Prostate gland (tissue), 2 donors: ENCODE measurements at regions not wholly inside any gene's neighbourhood (a gene's known extent, or its start where the extent isn't known, plus 50 kb on each side); places are given as distances from the start of the nearest gene placed in this dataset.

Experiments
- DNase-seq: peaks from one replicate; pipeline ENCODE4 v3.0.0-alpha.2; 2019; ENCODE audit warnings: low spot score
- H3K27ac ChIP-seq, 2 donors: fragments of 200-600 bp; sonication (generic); 2 replicates each; pipeline ENCODE4 v1.5.1; 2017 to 2019
- H3K27me3 ChIP-seq: fragments of 200-600 bp; sonication (generic); replicated peaks from 2 replicates; pipeline ENCODE4 v1.5.1; 2019; ENCODE audit not compliant: insufficient read depth
- H3K36me3 ChIP-seq, 2 donors: fragments of 200-600 bp; sonication (generic); 1 replicate in 1 of 2; 2 replicates in 1 of 2; pipeline versions ENCODE4 v1.5.1 to v1.8.1; 2017 to 2019
- H3K4me1 ChIP-seq: fragments of 200-600 bp; sonication (generic); replicated peaks from 2 replicates; pipeline ENCODE4 v1.5.1; 2019
- H3K4me3 ChIP-seq, 2 donors: fragments of 200-600 bp; sonication (generic); 2 replicates each; pipeline ENCODE4 v1.5.1; 2017 to 2019
- H3K9me3 ChIP-seq: fragments of 200-600 bp; sonication (generic); 2 replicates; pipeline ENCODE4 v1.5.1; 2017
- POLR2A ChIP-seq: fragments of 450-650 bp; IDR thresholded peaks from one replicate; pipeline ENCODE4 v1.6.1; 2016; ENCODE audit warnings: antibody characterized with exemption, mild to moderate bottlenecking
- POLR2AphosphoS5 ChIP-seq: sonication (generic); formaldehyde crosslinking; IDR thresholded peaks from one replicate; pipeline ENCODE4 v1.6.1; 2017; ENCODE audit warnings: antibody characterized with exemption
- WGBS: methylation state at CpG from one replicate; pipeline ENCODE4 v1.1.5; 2018; 5-methylcytosine and 5-hydroxymethylcytosine counted together
- intact Hi-C: fragments of 100-400 bp; cut with DNase I; formaldehyde crosslinking; loops from one replicate; pipeline ENCODE4 v1.14.2; 2022
- TF ChIP-seq, protein P1 (sequence below), 4 experiments: fragments of 200-600 bp in 2 of 4; fragments of 450-650 bp in 2 of 4; sonication (generic) in 2 of 4; IDR thresholded peaks; 1 replicate in 3 of 4; 2 replicates in 1 of 4; pipeline ENCODE4 v1.5.1; 2016 to 2019; ENCODE audit warnings: antibody characterized with exemption in 4 of 4, mild to moderate bottlenecking in 2 of 4, moderate library complexity in 2 of 4

DNA sequence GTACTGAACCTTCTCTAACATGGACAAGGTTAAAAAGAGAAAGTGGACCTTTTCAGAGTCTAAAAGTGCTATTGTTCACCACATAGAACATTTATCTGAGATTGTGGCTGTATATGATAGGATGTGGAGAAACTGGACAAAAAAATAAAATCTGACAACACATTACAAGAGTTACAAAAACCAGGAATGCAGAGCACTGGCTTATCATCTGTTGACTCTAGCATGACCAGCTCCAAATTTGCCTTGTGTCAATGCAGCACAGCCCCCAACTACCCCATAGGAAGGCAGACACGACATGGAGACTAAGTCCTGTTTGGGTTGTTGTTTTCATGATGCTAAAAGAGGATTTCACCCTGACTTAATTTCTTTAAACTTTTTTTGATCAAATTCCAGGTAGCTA is 436.9 kb upstream of the MARCKS start:
- TF ChIP-seq POLR2A = no peak
- no peak for TF ChIP-seq POLR2AphosphoS5
- TF ChIP-seq, protein P1, sequence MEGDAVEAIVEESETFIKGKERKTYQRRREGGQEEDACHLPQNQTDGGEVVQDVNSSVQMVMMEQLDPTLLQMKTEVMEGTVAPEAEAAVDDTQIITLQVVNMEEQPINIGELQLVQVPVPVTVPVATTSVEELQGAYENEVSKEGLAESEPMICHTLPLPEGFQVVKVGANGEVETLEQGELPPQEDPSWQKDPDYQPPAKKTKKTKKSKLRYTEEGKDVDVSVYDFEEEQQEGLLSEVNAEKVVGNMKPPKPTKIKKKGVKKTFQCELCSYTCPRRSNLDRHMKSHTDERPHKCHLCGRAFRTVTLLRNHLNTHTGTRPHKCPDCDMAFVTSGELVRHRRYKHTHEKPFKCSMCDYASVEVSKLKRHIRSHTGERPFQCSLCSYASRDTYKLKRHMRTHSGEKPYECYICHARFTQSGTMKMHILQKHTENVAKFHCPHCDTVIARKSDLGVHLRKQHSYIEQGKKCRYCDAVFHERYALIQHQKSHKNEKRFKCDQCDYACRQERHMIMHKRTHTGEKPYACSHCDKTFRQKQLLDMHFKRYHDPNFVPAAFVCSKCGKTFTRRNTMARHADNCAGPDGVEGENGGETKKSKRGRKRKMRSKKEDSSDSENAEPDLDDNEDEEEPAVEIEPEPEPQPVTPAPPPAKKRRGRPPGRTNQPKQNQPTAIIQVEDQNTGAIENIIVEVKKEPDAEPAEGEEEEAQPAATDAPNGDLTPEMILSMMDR (IDR thresholded peaks at IDR 0.05) = no peak
- H3K36me3 ChIP-seq = no peaks in the 10 kb centered on the region
- 83% methylated on average over 1 of the region's 1 CpG for WGBS
- H3K4me3 ChIP-seq = no peak overlapping the region
- no peak for DNase-seq
- intact Hi-C loops = no loop called here
- H3K4me1 ChIP-seq = no peaks in the 10 kb centered on the region
- H3K27ac ChIP-seq = no peak overlapping the region
- no peaks in the 10 kb centered on the region for H3K9me3 ChIP-seq
- no peaks in the 10 kb centered on the region for H3K27me3 ChIP-seq

DNA sequence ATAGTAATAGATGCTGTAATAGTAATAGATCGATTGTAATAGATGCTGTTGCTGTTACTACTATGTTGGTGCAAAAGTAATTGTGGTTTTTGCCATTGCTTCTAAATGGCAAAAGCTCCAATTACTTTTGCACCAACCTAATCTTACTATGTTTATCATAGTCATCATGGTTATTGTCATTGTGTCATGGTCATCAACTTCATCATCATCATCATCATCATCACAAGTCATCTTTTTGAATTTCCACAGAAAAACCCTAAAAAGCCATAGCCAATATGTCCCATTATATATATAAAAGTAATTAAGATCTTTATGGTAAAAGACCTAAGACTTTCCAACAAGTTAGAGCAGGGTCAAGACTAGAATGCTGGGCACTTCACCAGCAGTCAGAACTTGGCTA is 435.1 kb upstream of the MARCKS start:
- TF ChIP-seq POLR2A = no peak
- no peak for TF ChIP-seq POLR2AphosphoS5
- TF ChIP-seq, protein P1 (IDR thresholded peaks at IDR 0.05) = no peak
- no peaks in the 10 kb centered on the region for H3K36me3 ChIP-seq
- H3K4me3 ChIP-seq = no peak overlapping the region
- no peak overlapping the region for H3K27ac ChIP-seq
- WGBS = 97% methylated on average over 1 of the region's 1 CpG
- intact Hi-C loops = no loop called here
- DNase-seq = no peak
- no peaks in the 10 kb centered on the region for H3K27me3 ChIP-seq
- no peaks in the 10 kb centered on the region for H3K4me1 ChIP-seq
- no peaks in the 10 kb centered on the region for H3K9me3 ChIP-seq

DNA sequence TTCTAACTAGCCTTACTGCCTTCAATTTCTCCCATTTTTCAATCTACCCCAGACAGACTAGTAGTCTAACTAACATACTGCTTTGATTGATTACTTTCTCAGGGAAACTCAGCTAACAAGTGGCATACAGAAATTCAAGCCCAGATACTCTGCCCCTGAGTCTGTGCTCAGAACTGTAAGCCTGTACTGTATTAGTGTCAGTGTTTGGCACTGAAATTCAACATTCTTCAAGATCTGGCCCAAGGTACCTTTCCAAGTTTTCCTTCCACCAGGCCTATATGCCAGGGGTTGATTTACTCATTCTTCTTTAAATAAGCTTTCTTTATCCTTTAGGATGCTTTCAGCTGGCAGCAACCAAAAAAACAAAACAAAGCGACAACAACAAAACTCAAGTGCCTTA is 433.2 kb upstream of the MARCKS start:
- Histone ChIP-seq H3K9me3 (no peaks in the 10 kb centered on the region), H3K36me3 (no peaks in the 10 kb centered on the region), H3K4me3 (no peak overlapping the region), H3K27me3 (no peaks in the 10 kb centered on the region), H3K27ac (no peak overlapping the region), H3K4me1 (no peaks in the 10 kb centered on the region)
- 95% methylated on average over 1 of the region's 1 CpG for WGBS
- DNase-seq = no peak
- TF ChIP-seq POLR2AphosphoS5 = no peak
- no peak for TF ChIP-seq POLR2A
- TF ChIP-seq, protein P1 (IDR thresholded peaks at IDR 0.05) = no peak
- intact Hi-C loops = no loop called here

DNA sequence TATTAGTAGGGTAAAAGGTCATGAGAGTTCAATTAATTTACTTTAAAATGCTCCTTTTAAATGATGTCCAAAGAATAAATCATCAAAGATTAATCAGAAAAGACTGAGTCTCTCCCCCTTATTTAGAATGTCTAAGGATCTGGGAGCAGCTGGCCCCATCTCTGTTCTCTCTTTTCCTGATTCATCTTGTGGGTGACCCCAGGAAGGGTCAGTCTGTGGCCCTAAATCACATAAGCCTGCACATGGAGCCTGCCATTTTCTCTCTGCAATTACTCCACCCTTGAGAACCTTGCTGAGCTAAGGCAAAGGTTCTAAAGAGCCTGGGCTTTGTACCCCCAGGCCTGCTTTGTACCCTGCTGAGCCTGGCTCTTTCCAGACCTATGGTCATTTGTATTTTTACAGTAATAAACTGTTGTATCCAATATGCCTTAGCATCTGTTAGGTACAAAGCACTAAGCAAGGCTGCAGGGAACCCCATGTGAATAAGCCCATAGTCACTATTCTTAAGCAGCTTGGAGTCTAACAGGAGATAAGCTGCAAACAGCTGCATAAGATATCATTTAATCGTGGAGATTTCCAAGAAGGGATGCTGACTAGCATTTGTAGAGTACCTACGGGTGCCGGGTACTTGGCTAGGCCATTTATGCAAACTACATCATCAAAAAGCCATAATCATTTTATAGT is 431.0 kb upstream of the MARCKS start:
- Histone ChIP-seq H3K9me3 (no peaks in the 10 kb centered on the region), H3K27ac (no peak overlapping the region), H3K36me3 (no peaks in the 10 kb centered on the region), H3K27me3 (no peaks in the 10 kb centered on the region), H3K4me3 (no peak overlapping the region), H3K4me1 (no peaks in the 10 kb centered on the region)
- TF ChIP-seq POLR2AphosphoS5 = no peak
- no peak for TF ChIP-seq POLR2A
- TF ChIP-seq, protein P1 (IDR thresholded peaks at IDR 0.05) = no peak
- intact Hi-C loops = no loop called here
- DNase-seq = no peak
- 85% methylated on average over 3 of the region's 3 CpGs for WGBS

DNA sequence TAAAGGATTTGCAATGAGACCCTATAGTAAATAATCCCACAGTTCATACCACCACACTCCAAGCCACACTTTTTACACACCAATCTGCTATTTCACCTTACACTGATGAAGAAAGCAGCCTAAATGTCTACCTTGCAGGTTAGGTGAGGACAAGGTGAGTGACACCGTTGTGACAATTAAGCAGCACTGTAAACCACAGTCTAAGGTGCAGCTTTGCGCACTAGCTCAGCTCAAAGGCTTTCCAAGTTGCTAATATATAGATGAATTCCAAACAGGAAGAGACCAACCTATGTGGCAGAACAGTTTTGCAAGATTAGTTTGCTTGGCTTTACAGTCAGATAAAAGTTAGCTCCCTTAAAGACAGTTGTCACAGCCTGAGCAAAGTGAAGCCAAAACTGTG is 429.5 kb upstream of the MARCKS start:
- H3K27ac ChIP-seq = no peak overlapping the region
- H3K27me3 ChIP-seq = no peaks in the 10 kb centered on the region
- no peak overlapping the region for H3K4me3 ChIP-seq
- no peaks in the 10 kb centered on the region for H3K4me1 ChIP-seq
- TF ChIP-seq, protein P1 (IDR thresholded peaks at IDR 0.05) = no peak
- TF ChIP-seq POLR2A (no peak), POLR2AphosphoS5 (no peak)
- H3K9me3 ChIP-seq = no peaks in the 10 kb centered on the region
- 84% methylated on average over 2 of the region's 2 CpGs for WGBS
- intact Hi-C loops = no loop called here
- no peak for DNase-seq
- H3K36me3 ChIP-seq = no peaks in the 10 kb centered on the region
